ENCODE measurements at regions not wholly inside any gene's neighbourhood (a gene's known extent, or its start where the extent isn't known, plus 50 kb on each side); places are given as distances from the start of the nearest gene placed in this dataset.

- TF ChIP-seq TSHZ1 (CRISPR knock-in tag; IDR thresholded peaks at IDR 0.05) (no peak), PHF21A (IDR thresholded peaks at IDR 0.05; ENCODE audit: borderline replicate concordance, low read depth) (no peak), SUPT5H (IDR thresholded peaks at IDR 0.05) (no peak)
These were observed 170.2 kb downstream of the FOXO1 start (continued) for GRCh38 chr13:40496035-40496810.

- Histone ChIP-seq H3K9ac (ENCODE audit: insufficient read depth in 1 of 2, low read depth in 2 of 2, low read length in 2 of 2) (no peak overlapping the region), H3K27me3 (ENCODE audit: control insufficient read depth in 2 of 2, insufficient read depth in 2 of 2, low read length in 2 of 2) (peaks cover 0 to 3% of the 10 kb centered on the region in 2 experiments; a peak in 2 of 5 replicates), H3K4me1 (replicated peaks in 1 of 2; ENCODE audit: control insufficient read depth in 2 of 2, insufficient read depth in 2 of 2, low read length in 2 of 2) (no peaks in the 10 kb centered on the region), H3K36me3 (ENCODE audit: control insufficient read depth, insufficient read depth, low read length) (no peaks in the 10 kb centered on the region), H2AFZ (ENCODE audit: low read depth, low read length) (no peak overlapping the region), H3K79me2 (ENCODE audit: control insufficient read depth, insufficient read depth, low read length) (no peaks in the 10 kb centered on the region), H3K9me1 (ENCODE audit: control insufficient read depth, insufficient read depth, low read length) (no peaks in the 10 kb centered on the region), H3K27ac (ENCODE audit: extremely low read depth, low read depth, low read length) (no peak overlapping the region), H3K4me2 (ENCODE audit: insufficient read depth, low read length) (no peak overlapping the region), H4K20me1 (replicated peaks; ENCODE audit: control insufficient read depth, insufficient read depth, low read length) (no peaks in the 10 kb centered on the region), H3K4me3 (no peak overlapping the region), H3K9me3 (replicated peaks; ENCODE audit: control insufficient read depth, insufficient read depth, low read depth, low read length) (no peaks in the 10 kb centered on the region)
- WGBS (ENCODE audit: insufficient coverage, low coverage, missing lambda C conversion rate): 3% methylated on average over 4 of the region's 4 CpGs
- intact Hi-C loops (cut with micrococcal nuclease) (no loop called here), in situ Hi-C loops (cut with MboI) (no loop called here)
- POLR2A ChIA-PET: no interaction called here
- no TSS peak for BruUV-seq (replicated peaks)
- CTCF ChIA-PET (ENCODE audit: low intra/inter-chr PET ratio): no interaction called here
- ATAC-seq (no peak), DNase-seq (ENCODE audit: extremely low read depth in 1 of 4, low spot score in 3 of 4) (no peak), FAIRE-seq (no peak)
- no peak for TF ChIP-seq KDM5B (IDR thresholded peaks at IDR 0.05; ENCODE audit: insufficient replicate concordance, low read depth, low read length)
- no peak for TF ChIP-seq IRF9 (tag; IDR thresholded peaks at IDR 0.05)
- no peak for TF ChIP-seq MYNN (IDR thresholded peaks at IDR 0.05)
- no peak for TF ChIP-seq MYNN (CRISPR knock-in tag; IDR thresholded peaks at IDR 0.05)
- no peak for TF ChIP-seq RBM34 (IDR thresholded peaks at IDR 0.05; ENCODE audit: borderline replicate concordance, insufficient read depth, low read length)
- no peak for TF ChIP-seq ZNF398 (CRISPR knock-in tag; IDR thresholded peaks at IDR 0.05)
- no peak for TF ChIP-seq E2F4 (CRISPR knock-in tag; IDR thresholded peaks at IDR 0.05; ENCODE audit: low read depth)
- no peak for TF ChIP-seq ZBTB34 (CRISPR knock-in tag; IDR thresholded peaks at IDR 0.05)
These were observed 168.0 kb downstream of the FOXO1 start for GRCh38 chr13:40498461-40498860.
